ENCODE measurements at regions not wholly inside any gene's neighbourhood (a gene's known extent, or its start where the extent isn't known, plus 50 kb on each side); places are given as distances from the start of the nearest gene placed in this dataset. TPM values are rescaled to one million over a fixed set of nuclear protein-coding genes. Genes with fewer than 3 reads are reported as not detected.

Small RNAs in the stretch of these regions (microRNA-seq; reads per million reads assigned to microRNA genes)
- gene MIR1263 (ENCODE audit: borderline microRNAs expressed) = not detected

Measured in naive thymus-derived CD4-positive, alpha-beta T cell (primary cell).